Pons (tissue), 1 donor: ENCODE measurements at regions not wholly inside any gene's neighbourhood (a gene's known extent, or its start where the extent isn't known, plus 50 kb on each side); places are given as distances from the start of the nearest gene placed in this dataset.

Experiments used
- DNase-seq: peaks from one replicate; pipeline ENCODE4 v3.0.0-alpha.2; 2016; ENCODE audit warnings: low spot score

- no peak for DNase-seq
Observed at GRCh38 chr9:88034964-88035363, 60.6 kb upstream of the CDK20 start.

GRCh38 chr9:88033359-88033702 lies 59.0 kb upstream of the CDK20 start:
- no peak for DNase-seq

GRCh38 chr9:88028338-88028737 lies 54.0 kb upstream of the CDK20 start:
- no peak for DNase-seq

- DNase-seq = no peak
Observed at GRCh38 chr9:88026118-88026479, 51.8 kb upstream of the CDK20 start.

GRCh38 chr9:88025411-88026117 lies 51.2 kb upstream of the CDK20 start:
- DNase-seq = no peak

- DNase-seq = no peak
Observed at GRCh38 chr9:88024896-88025295, 50.6 kb upstream of the CDK20 start.
